Large intestine (tissue), 3 donors: ENCODE measurements at regions not wholly inside any gene's neighbourhood (a gene's known extent, or its start where the extent isn't known, plus 50 kb on each side); places are given as distances from the start of the nearest gene placed in this dataset.

ENCODE experiments used
- DNase-seq, 2 donors: peaks; one replicate each; pipeline versions ENCODE4 v3.0.0 to v3.0.0-alpha.2; 2013
- H3K27ac ChIP-seq: one replicate; pipeline ENCODE4 v1.5.1; 2013; ENCODE audit warnings: low read length
- H3K27me3 ChIP-seq: 2 replicates; pipeline ENCODE4 v1.6.1; 2013; ENCODE audit warnings: low read length; ENCODE audit not compliant: control insufficient read depth, insufficient read depth
- H3K36me3 ChIP-seq: 2 replicates; pipeline ENCODE4 v1.6.1; 2013; ENCODE audit warnings: low read length; ENCODE audit not compliant: control insufficient read depth, insufficient read depth
- H3K4me1 ChIP-seq: one replicate; pipeline ENCODE4 v1.6.1; 2013; ENCODE audit warnings: low read length; ENCODE audit not compliant: control insufficient read depth, insufficient read depth
- H3K4me3 ChIP-seq: one replicate; pipeline ENCODE4 v1.5.1; 2013; ENCODE audit warnings: low read length
- H3K9me3 ChIP-seq: one replicate; pipeline ENCODE4 v1.6.1; 2013; ENCODE audit warnings: mild to moderate bottlenecking, low read depth, low read length, moderate library complexity; ENCODE audit not compliant: control insufficient read depth
- WGBS: methylation state at CpG from one replicate; pipeline ENCODE4 v1.1.5; 2013; ENCODE audit warnings: low lambda C conversion rate; ENCODE audit not compliant: insufficient coverage; 5-methylcytosine and 5-hydroxymethylcytosine counted together

- no peaks in the 10 kb centered on the region for H3K9me3 ChIP-seq
- H3K27ac ChIP-seq, result no peak overlapping the region
- H3K4me3 ChIP-seq, result no peak overlapping the region
- H3K36me3 ChIP-seq, result no peaks in the 10 kb centered on the region
- no peaks in the 10 kb centered on the region for H3K4me1 ChIP-seq
- no peak for DNase-seq
- H3K27me3 ChIP-seq, result peaks cover 65% of the 10 kb centered on the region
- WGBS, result no CpG with 5 or more reads among the region's 3 CpGs
Measured at GRCh38 chr12:53803194-53803593, 51.4 kb upstream of the CISTR start.

- peaks cover 61% of the 10 kb centered on the region for H3K27me3 ChIP-seq
- H3K9me3 ChIP-seq, result no peaks in the 10 kb centered on the region
- no peak for DNase-seq
- no peak overlapping the region for H3K27ac ChIP-seq
- H3K4me1 ChIP-seq, result no peaks in the 10 kb centered on the region
- H3K4me3 ChIP-seq, result no peak overlapping the region
- no CpG with 5 or more reads among the region's 4 CpGs for WGBS
- no peaks in the 10 kb centered on the region for H3K36me3 ChIP-seq
Measured at GRCh38 chr12:53803703-53804102, 51.9 kb upstream of the CISTR start.

- DNase-seq, result no peak
- Histone ChIP-seq H3K4me3 (no peak overlapping the region), H3K27me3 (peaks cover 61% of the 10 kb centered on the region), H3K4me1 (no peaks in the 10 kb centered on the region), H3K27ac (no peak overlapping the region), H3K36me3 (no peaks in the 10 kb centered on the region), H3K9me3 (no peaks in the 10 kb centered on the region)
- no CpG with 5 or more reads among the region's 2 CpGs for WGBS
Measured at GRCh38 chr12:53804429-53804828, 52.6 kb upstream of the CISTR start.

- 100% methylated on average over 1 of the region's 6 CpGs for WGBS
- no peak overlapping the region for H3K4me3 ChIP-seq
- H3K9me3 ChIP-seq, result no peaks in the 10 kb centered on the region
- no peak for DNase-seq
- H3K4me1 ChIP-seq, result no peaks in the 10 kb centered on the region
- H3K36me3 ChIP-seq, result no peaks in the 10 kb centered on the region
- peaks cover 62% of the 10 kb centered on the region for H3K27me3 ChIP-seq
- no peak overlapping the region for H3K27ac ChIP-seq
Measured at GRCh38 chr12:53805067-53805466, 53.3 kb upstream of the CISTR start.

DNA sequence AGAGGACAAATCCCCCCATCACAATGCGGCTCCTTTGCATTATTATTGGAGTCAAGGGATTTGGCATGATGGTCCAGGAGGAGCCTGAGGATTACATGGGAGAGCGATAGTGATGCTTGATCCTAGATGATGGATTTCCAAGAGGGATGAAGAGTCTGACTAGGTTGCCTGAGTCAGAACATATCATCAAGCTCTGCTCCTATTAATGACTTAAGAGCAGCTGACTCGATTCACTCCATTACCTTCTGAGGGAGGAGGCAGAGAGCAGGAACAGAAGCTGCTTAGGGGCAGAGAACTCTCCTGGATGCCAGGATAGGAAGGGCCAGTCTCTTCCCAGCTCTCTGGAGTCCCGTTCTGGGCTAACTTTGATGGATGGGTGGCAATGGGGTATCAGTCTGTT, 54.0 kb upstream of the CISTR start:
- Histone ChIP-seq H3K4me3 (no peak overlapping the region), H3K4me1 (no peaks in the 10 kb centered on the region), H3K27ac (no peak overlapping the region), H3K36me3 (no peaks in the 10 kb centered on the region), H3K27me3 (peaks cover 67% of the 10 kb centered on the region), H3K9me3 (no peaks in the 10 kb centered on the region)
- no peak for DNase-seq
- WGBS, result no CpG with 5 or more reads among the region's 4 CpGs

DNA sequence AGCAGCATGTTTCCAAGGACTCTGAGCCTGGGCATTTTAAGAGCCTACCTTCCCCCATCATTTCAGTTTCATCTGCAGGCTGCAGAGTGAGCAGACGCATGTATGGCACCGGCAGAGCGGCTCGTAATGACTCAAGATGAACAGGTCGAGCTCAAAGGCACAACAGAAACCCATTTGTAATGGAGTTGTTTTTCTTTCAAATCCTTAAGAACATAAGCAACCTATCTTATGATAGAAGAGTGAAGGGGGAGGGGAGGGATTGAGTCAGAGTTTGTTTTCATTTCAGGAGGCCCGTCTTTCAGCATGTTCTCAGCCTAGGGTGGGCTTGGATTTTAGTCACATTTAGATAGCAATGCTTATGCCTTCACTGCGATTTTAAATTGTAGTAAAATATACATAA, 54.9 kb upstream of the CISTR start:
- Histone ChIP-seq H3K27me3 (peaks cover 66% of the 10 kb centered on the region), H3K4me3 (no peak overlapping the region), H3K4me1 (no peaks in the 10 kb centered on the region), H3K9me3 (no peaks in the 10 kb centered on the region), H3K27ac (no peak overlapping the region), H3K36me3 (no peaks in the 10 kb centered on the region)
- no peak for DNase-seq
- WGBS, result 50% methylated on average over 1 of the region's 7 CpGs

DNA sequence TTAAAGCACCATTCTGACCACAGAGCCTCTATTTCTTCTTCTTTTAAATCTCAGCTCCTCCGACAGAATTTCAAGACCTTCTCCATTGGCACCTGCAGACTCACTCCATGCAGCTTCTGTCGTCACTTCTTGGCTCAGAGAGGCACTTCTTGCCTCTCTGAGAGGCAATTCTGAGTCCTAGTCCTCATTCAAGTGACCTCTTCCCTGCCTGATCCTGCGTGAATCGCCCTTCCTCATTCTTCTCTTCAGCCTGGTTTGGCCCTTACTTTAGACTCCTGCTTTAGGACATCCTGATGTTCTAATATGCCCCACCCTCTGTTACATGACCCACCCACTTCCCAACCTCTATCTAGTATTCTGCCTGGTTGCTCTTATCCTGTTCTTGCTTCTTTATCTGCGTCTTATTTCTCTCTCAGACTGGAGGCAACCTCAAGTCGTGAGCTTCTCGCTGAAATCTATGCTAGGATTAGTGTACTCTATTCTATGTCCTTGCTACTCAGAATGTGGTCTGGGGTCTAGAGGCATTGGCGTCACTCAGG, 55.6 kb upstream of the CISTR start:
- Histone ChIP-seq H3K36me3 (no peaks in the 10 kb centered on the region), H3K4me3 (no peak overlapping the region), H3K27me3 (peaks cover 62% of the 10 kb centered on the region), H3K4me1 (no peaks in the 10 kb centered on the region), H3K9me3 (no peaks in the 10 kb centered on the region), H3K27ac (no peak overlapping the region)
- DNase-seq, result no peak
- 89% methylated on average over 5 of the region's 8 CpGs for WGBS

DNA sequence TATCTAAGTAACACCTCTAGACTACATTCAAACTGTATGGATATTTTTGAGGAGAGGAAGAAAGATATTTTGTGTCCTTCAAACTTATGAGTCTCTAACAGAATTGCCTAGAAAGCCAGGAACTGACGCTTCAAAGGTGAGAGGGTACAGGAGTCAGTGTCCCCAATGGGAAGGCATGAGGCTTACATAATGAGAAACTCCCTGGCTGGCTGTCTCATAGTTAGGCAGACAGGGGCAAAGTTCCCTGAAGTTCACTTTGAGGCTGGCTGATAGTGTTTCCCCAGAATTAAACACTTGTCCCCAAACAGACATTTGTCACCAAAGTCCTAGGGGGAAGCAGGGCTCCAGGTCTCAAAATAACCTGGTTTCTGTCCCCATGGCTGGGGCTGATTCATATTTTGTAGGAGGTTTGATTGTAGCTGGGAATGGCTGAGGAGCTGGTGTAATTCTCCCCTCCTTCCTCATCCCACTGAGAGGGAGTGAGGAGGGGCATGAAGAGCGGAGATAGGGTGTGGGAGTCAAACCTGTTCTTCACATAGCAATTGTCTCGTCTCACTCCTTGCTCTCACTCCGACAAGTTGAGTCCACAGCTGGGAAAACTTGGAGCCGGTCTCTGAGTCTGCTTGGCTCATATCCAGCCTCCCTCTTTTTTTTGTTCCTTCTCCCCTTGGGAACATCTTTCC, 56.4 kb upstream of the CISTR start:
- Histone ChIP-seq H3K27ac (no peak overlapping the region), H3K4me1 (no peaks in the 10 kb centered on the region), H3K27me3 (peaks cover 61% of the 10 kb centered on the region), H3K36me3 (no peaks in the 10 kb centered on the region), H3K9me3 (no peaks in the 10 kb centered on the region), H3K4me3 (no peak overlapping the region)
- DNase-seq, result no peak
- 17% methylated on average over 1 of the region's 5 CpGs for whole genome bisulfite sequencing

DNA sequence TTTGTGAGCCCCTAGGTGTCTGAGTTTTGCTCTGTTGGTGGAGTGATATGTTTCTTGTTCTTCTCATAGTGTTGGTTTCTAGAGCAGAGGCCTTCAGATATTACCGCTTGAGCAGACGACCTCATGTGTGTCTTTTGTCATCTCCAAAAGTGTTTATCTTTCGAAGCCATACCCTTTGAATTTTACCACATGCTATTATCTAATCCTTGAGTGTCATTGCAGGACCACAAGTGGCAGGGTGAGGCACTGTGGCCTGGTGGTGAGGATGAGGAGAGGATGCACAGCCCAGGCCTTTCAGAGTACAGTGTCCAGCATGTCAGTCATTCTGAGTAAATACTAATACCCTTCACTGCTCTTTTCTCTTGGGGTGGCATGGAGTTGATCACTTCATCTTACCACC, 57.2 kb upstream of the CISTR start:
- DNase-seq, result no peak
- 80% methylated on average over 2 of the region's 3 CpGs for WGBS
- Histone ChIP-seq H3K27ac (no peak overlapping the region), H3K36me3 (no peaks in the 10 kb centered on the region), H3K4me3 (no peak overlapping the region), H3K27me3 (peaks cover 61% of the 10 kb centered on the region), H3K9me3 (no peaks in the 10 kb centered on the region), H3K4me1 (no peaks in the 10 kb centered on the region)

DNA sequence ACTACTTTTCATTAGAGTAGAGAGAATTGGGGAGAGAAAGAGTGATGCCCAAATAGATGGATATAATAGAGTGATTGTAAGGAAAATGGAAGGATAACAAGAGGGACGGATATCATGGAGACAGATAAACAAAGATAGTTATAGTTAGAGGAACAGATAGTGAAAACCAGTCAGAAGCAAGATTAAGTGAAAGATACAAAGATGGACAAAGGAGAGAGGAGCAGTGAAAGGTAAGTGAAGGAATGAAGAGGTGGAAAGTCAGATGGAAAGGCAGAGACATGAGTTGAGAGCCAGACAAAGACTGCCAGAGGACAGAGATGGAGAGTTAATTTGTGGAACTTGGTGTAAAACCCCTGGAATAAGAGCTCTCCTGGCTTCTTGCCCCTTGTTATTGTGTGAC, 59.2 kb upstream of the CISTR start:
- Histone ChIP-seq H3K27ac (no peak overlapping the region), H3K36me3 (no peaks in the 10 kb centered on the region), H3K9me3 (no peaks in the 10 kb centered on the region), H3K4me3 (no peak overlapping the region), H3K27me3 (peaks cover 59% of the 10 kb centered on the region), H3K4me1 (no peaks in the 10 kb centered on the region)
- WGBS, result 84% methylated on average over 1 of the region's 1 CpG
- DNase-seq, result no peak

- Histone ChIP-seq H3K27ac (no peak overlapping the region), H3K9me3 (no peaks in the 10 kb centered on the region), H3K4me1 (no peaks in the 10 kb centered on the region), H3K27me3 (peaks cover 56% of the 10 kb centered on the region), H3K4me3 (no peak overlapping the region), H3K36me3 (no peaks in the 10 kb centered on the region)
- no peak for DNase-seq
- no CpG with 5 or more reads among the region's 8 CpGs for WGBS
Measured at GRCh38 chr12:53811606-53812005, 59.8 kb upstream of the CISTR start.
